Dedifferentiated amniotic fluid mesenchymal stem cell (primary cell): ENCODE measurements at regions not wholly inside any gene's neighbourhood (a gene's known extent, or its start where the extent isn't known, plus 50 kb on each side); places are given as distances from the start of the nearest gene placed in this dataset.
"Not testable (repeated sequence)": the region's sequence is repeated elsewhere in the genome, so short reads cannot be mapped to it uniquely, and the experiment has no call there.

Experiments
- DNase-seq: peaks from one replicate; pipeline ENCODE4 v3.0.0-alpha.2; 2016; ENCODE audit errors: extremely low spot score

DNA sequence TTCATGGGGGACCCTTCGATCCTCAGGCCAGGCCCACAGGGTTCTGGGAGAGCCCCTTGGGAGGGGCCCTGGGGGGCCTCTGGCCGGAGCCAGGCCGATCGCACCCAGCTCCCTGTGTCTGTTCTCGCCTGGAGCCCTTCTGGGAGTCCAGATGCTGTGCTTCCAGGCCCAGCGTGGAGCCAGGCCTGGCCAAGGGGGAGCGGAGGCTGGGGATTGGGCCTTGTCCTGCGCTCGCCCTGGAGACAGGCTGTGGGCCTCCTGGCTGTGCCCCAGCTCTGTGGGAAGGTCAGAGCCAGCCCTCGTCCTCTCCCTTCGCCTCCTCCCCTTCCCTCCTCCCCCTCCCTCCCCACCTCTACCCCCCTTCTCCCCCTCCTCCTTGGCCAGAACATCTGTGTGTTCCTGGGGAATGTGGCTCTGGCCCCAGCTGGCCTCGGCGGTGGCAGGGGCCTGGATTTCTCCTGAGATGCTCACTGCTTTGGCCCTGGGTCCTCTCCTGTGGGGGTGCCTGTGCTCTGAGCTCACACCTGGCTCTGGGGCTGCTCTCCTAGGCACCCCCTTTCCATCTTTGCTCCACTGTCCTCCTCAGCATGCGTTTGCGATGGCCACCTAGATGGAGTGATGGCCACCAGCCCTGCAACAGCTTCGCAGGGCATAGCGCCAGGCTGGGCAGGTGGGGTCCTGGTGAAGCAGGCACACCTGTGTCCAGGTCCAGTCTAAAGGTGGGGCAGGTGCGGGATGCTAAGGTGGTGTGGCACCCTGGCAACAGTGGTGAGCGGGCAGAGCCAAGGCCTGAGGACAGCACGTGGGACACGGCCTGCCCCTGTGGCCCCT is 90.6 kb upstream of the CIBAR2 start:
- peak; percentile 45 for DNase-seq

- DNase-seq: no peak
These were observed 91.2 kb upstream of the CIBAR2 start for GRCh38 chr16:85203462-85203813.

GRCh38 chr16:85204242-85205010 is 92.2 kb upstream of the CIBAR2 start:
- DNase-seq: peak; percentile 64

- DNase-seq: not testable (repeated sequence)
These were observed 93.0 kb upstream of the CIBAR2 start for GRCh38 chr16:85205257-85205656.

- DNase-seq: no peak
These were observed 93.6 kb upstream of the CIBAR2 start for GRCh38 chr16:85205747-85206471.

DNA sequence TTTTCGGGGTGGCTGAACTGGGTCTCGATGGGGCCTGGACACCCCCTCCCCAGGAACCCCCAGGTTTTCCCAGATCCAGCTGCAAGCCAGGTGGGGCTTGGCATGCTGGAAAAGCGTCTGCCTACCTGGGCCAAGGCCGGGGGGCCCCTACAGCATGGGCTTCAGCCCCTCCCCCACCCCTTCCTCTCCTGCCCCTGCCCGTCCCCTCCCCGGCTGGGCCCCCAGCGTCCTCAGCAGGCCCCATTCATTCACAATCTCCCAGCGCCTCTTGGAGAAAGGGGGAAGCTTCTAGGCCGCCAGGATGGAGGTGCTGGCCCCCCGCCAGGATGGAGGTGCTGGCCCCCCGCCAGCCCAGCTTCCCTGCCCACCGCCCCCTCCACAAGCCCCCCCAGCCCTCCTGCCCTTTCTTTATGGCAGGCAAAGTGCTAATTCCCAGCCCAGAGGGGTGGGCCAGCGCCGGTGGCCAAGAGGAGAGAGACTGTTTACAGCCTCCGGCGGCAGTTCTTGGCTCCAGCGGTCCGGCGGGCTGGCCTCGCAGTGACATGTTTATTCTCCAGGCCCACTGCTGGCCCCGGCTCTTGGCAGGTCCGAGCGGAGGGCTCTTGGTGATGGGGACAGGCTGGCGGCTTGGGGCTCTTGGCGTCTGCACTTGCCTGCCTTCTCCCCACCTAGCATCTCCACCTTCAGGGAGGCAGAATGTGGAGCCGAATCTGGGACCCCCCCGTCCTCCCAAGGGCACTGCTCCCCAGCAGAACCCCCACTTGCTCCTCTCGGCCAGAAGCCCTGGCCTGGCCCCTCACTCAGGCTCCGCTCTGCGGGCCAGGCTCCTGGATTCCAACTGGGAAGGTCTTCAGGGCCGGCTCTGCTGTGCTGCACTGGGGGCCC is 94.4 kb upstream of the CIBAR2 start:
- DNase-seq: no peak

- DNase-seq: no peak
These were observed 95.2 kb upstream of the CIBAR2 start for GRCh38 chr16:85207357-85207921.

DNA sequence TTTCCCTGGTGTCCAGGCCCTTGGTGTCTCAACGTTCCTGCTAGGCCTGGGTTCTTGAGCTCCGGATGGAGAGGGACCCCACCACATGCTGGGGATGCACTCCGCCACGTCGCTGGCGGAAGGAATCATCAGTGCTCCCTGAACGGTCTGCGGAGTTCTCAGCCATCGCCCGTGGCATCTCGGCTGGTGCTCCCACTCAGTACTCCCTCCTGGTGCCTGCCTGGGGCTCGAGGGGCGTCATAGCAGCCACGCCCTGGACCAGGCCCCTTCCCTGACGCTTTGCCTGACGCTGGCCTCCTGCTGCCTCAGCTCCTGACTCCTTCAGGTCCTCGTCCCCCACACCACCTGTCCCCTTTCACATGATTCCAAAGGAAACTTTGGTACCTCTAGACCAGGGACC is 95.9 kb upstream of the CIBAR2 start:
- DNase-seq: no peak

GRCh38 chr16:85208643-85209520 is 96.6 kb upstream of the CIBAR2 start:
- DNase-seq: no peak

GRCh38 chr16:85209526-85210121 is 97.4 kb upstream of the CIBAR2 start:
- DNase-seq: no peak

DNA sequence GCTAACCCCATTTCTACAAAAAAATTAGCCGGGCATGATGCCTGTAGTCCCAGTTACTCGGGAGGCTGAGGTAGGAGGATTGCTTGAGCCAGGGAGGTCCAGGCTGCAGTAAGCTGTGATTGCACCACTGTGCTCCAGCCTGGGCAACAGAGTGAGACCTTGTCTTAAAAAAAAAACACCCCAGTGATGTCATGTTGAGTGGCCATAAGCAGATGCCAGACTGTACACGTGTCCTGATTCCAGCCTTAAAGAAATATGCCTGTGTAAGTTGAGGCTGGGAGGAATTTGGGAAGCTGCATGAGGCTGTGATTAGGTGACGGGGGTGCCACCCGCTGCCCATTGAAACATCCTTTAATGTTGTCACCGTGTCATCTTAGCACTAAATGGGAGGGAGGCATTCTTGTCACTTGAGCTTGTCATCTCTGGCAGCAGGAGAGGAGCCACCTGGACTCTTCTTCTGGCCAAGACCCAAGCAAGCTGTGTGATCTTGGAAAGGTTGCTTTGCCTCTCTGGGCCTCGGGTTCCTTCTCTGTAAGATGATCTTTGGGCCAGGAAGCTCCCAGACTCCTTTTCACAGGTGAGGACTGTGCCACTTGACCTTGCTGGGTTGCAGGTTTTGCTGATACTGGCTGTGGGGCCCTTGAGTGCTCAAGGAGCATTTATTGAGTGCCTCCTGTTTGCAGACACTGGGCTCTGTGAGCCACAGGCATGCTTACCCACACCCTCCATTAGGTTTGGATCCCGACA is 98.3 kb upstream of the CIBAR2 start:
- peak; percentile 62 for DNase-seq

GRCh38 chr16:85211271-85211801 is 99.1 kb upstream of the CIBAR2 start:
- peak; percentile 50 for DNase-seq

DNA sequence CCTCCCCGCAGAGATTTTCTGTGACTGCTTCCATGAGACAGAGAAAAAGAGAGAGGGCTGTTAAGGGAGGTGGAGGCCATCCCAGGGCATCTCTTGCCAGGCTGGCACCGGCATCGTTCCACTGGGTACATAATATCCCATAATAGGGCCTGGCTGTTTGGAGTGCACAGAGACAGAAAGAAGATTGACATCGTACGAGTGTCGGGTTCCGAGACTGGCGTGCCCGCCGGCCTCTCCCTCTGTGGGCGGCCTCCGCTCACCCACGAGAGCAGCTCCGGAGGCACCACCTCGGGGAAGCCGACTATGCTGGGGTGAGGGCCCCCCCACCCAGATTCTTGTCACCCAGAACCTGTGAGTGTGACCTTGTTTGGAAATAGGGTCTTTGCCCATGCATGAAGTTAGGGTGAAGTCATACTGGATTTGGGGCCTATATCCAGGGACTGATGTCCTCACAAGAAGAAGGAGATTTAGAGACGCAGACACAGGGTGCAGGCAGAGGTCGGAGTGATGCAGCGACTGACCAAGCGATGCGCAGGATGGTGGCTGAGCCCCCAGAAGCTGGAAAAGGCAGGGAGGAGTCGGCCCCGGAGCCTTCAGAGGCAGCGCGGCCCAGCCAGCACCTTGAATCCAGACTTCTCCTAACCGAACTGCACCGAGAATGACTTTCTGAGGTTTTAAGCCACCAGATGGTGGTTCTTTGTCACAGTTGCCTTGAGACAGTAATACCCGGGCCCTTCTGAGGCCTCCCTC is 101.8 kb upstream of the CIBAR2 start:
- no peak for DNase-seq

GRCh38 chr16:85215478-85216118 is 103.3 kb upstream of the CIBAR2 start:
- no peak for DNase-seq

DNA sequence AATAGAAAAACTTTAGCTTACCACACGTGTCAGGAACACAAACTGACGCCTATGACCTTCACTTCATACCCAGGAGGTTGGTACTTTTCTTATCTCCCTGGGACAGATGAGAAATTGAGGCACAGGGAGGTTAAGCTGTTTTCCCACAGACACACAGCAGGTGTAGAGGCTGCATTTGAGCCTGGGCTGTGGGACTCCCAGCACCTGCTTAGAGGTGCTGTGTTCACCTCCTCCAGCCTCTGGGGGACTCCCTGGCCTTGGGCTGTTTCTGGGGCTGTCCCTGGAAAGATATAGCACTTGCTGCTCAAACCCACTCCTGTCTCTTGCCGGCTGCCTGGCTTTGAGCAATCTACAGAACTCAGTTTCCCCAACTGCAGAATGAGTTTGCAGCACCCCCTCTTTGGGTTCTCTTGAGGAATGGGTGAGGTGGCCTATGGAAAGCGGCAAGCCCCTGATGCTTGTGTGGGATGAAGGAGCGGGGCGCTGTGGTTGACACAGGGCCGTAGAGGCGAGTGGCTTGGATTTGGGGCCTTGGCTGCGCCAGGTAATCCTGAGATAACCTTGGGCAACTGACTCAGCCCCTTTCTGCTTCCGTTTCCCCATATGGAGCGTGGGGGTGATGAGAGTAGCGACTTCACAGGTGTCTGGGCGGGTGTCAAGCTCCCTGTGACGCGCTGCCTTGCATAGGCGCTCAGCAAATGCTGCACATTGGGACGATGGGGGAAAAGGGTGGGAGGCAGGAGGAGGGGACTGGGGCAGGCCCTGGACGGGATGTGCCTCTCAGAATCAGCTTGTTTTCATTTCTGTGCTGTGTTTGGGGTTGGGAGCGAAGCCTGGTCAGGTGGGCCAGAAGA is 104.5 kb upstream of the CIBAR2 start:
- DNase-seq: no peak

DNA sequence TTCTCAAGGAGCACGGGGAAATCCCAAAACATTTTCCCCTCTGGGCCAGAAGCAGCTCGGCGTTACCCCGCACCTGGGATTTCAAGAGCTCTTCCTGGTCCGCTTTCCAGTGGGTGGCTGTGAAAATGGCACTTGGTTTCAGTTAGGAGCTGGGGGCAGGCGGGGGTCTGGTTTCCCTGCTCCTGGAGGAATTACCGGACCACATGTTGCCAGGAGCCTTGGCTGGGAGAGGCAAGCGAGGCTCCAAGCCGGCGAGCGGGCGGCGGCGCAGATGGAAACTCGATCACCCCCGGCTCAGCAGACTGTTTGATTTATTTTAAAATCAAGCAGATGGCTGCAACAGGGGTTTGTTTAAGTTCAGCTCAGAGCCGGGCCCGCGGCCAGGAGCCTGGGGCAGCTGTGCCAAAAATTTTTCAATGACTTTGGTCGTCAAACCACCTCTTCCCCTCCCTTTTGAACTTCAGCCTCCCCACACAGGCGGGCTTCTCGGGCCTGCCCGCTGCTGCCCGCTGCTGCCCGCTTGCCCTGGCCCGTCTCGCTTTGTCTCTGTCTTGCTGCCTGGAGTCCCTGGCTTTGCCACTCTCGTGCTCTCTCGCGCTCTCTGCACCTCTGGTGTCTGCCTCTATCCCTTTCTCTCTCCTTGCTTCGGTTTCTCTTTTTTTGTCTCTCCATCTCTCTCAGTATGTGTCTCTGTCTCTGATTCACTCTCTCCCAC is 108.0 kb upstream of the CIBAR2 start:
- DNase-seq: peak; percentile 73
